HUES48 (cell line): ENCODE measurements at regions not wholly inside any gene's neighbourhood (a gene's known extent, or its start where the extent isn't known, plus 50 kb on each side); places are given as distances from the start of the nearest gene placed in this dataset.
"Not testable (repeated sequence)": the region's sequence is repeated elsewhere in the genome, so short reads cannot be mapped to it uniquely, and the experiment has no call there.

Source experiments
- H3K27ac ChIP-seq: one replicate; pipeline ENCODE4 v1.7.0; 2013; ENCODE audit warnings: low read depth, low read length, inconsistent platforms
- H3K27me3 ChIP-seq: 2 replicates; pipeline ENCODE4 v1.6.1; 2013; ENCODE audit warnings: mild to moderate bottlenecking, low read length; ENCODE audit not compliant: control insufficient read depth, insufficient read depth
- H3K36me3 ChIP-seq: 2 replicates; pipeline ENCODE4 v1.6.1; 2013; ENCODE audit warnings: low read length; ENCODE audit not compliant: control insufficient read depth, insufficient read depth
- H3K4me1 ChIP-seq: 2 replicates; pipeline ENCODE4 v1.6.1; 2013; ENCODE audit warnings: mild to moderate bottlenecking, low read length; ENCODE audit not compliant: control insufficient read depth, insufficient read depth
- H3K4me3 ChIP-seq: 2 replicates; pipeline ENCODE4 v1.5.1; 2013; ENCODE audit warnings: mild to moderate bottlenecking, low read depth, low read length
- H3K9ac ChIP-seq: 2 replicates; pipeline ENCODE4 v1.6.1; 2013; ENCODE audit warnings: mild to moderate bottlenecking, low read depth, low read length, moderate library complexity
- H3K9me3 ChIP-seq: 2 replicates; pipeline ENCODE4 v1.6.1; 2013; ENCODE audit warnings: low read length; ENCODE audit not compliant: control insufficient read depth, insufficient read depth

- no peak overlapping the region for H3K4me3 ChIP-seq
- H3K27ac ChIP-seq: no peak overlapping the region
- no peaks in the 10 kb centered on the region for H3K9me3 ChIP-seq
- no peaks in the 10 kb centered on the region for H3K36me3 ChIP-seq
- H3K4me1 ChIP-seq: no peaks in the 10 kb centered on the region
- no peaks in the 10 kb centered on the region for H3K27me3 ChIP-seq
- no peak overlapping the region for H3K9ac ChIP-seq
These were observed 58.0 kb upstream of the FBXO11 start for GRCh38 chr2:47964277-47964676.

GRCh38 chr2:47964722-47965434, 58.6 kb upstream of the FBXO11 start:
- Histone ChIP-seq H3K9ac (no peak overlapping the region), H3K9me3 (no peaks in the 10 kb centered on the region), H3K27ac (no peak overlapping the region), H3K4me1 (no peaks in the 10 kb centered on the region), H3K36me3 (no peaks in the 10 kb centered on the region), H3K4me3 (no peak overlapping the region), H3K27me3 (no peaks in the 10 kb centered on the region)

GRCh38 chr2:47976728-47977127, 70.4 kb upstream of the FBXO11 start:
- not testable (repeated sequence) for H3K9ac ChIP-seq, H3K27ac ChIP-seq, H3K4me3 ChIP-seq, H3K9me3 ChIP-seq, H3K27me3 ChIP-seq, H3K4me1 ChIP-seq, H3K36me3 ChIP-seq

GRCh38 chr2:47984041-47984440, 77.7 kb upstream of the FBXO11 start:
- Histone ChIP-seq H3K36me3 (no peaks in the 10 kb centered on the region), H3K9me3 (no peaks in the 10 kb centered on the region), H3K9ac (no peak overlapping the region), H3K4me3 (no peak overlapping the region), H3K27me3 (no peaks in the 10 kb centered on the region), H3K4me1 (no peaks in the 10 kb centered on the region), H3K27ac (no peak overlapping the region)

GRCh38 chr2:47990503-47990902, 84.2 kb upstream of the FBXO11 start:
- H3K4me3 ChIP-seq: no peak overlapping the region
- no peaks in the 10 kb centered on the region for H3K27me3 ChIP-seq
- no peaks in the 10 kb centered on the region for H3K4me1 ChIP-seq
- H3K36me3 ChIP-seq: no peaks in the 10 kb centered on the region
- H3K9me3 ChIP-seq: no peaks in the 10 kb centered on the region
- H3K27ac ChIP-seq: no peak overlapping the region
- no peak overlapping the region for H3K9ac ChIP-seq

- H3K9ac ChIP-seq: no peak overlapping the region
- H3K27ac ChIP-seq: no peak overlapping the region
- H3K27me3 ChIP-seq: no peaks in the 10 kb centered on the region
These were observed 86.4 kb upstream of the FBXO11 start for GRCh38 chr2:47992671-47993070.

GRCh38 chr2:47996808-47997207, 90.5 kb upstream of the FBXO11 start:
- Histone ChIP-seq H3K4me3 (no peak overlapping the region), H3K9ac (no peak overlapping the region), H3K4me1 (no peaks in the 10 kb centered on the region), H3K27me3 (no peaks in the 10 kb centered on the region), H3K27ac (no peak overlapping the region), H3K36me3 (no peaks in the 10 kb centered on the region), H3K9me3 (no peaks in the 10 kb centered on the region)

More at GRCh38 chr2:47992671-47993070, 86.4 kb upstream of the FBXO11 start:
- no peak overlapping the region for H3K4me3 ChIP-seq
- H3K9me3 ChIP-seq: no peaks in the 10 kb centered on the region
- H3K4me1 ChIP-seq: no peaks in the 10 kb centered on the region
- no peaks in the 10 kb centered on the region for H3K36me3 ChIP-seq

- Histone ChIP-seq H3K9me3 (no peaks in the 10 kb centered on the region), H3K36me3 (no peaks in the 10 kb centered on the region), H3K9ac (no peak overlapping the region), H3K4me1 (no peaks in the 10 kb centered on the region), H3K27me3 (no peaks in the 10 kb centered on the region), H3K27ac (no peak overlapping the region), H3K4me3 (no peak overlapping the region)
These were observed 93.2 kb upstream of the FBXO11 start for GRCh38 chr2:47999512-47999911.

- Histone ChIP-seq H3K36me3 (no peaks in the 10 kb centered on the region), H3K4me3 (no peak overlapping the region), H3K27ac (no peak overlapping the region), H3K9me3 (no peaks in the 10 kb centered on the region), H3K9ac (no peak overlapping the region), H3K27me3 (no peaks in the 10 kb centered on the region), H3K4me1 (no peaks in the 10 kb centered on the region)
These were observed 95.2 kb upstream of the FBXO11 start for GRCh38 chr2:48001498-48001897.

GRCh38 chr2:48006094-48006493, 99.8 kb upstream of the FBXO11 start:
- no peaks in the 10 kb centered on the region for H3K4me1 ChIP-seq
- no peaks in the 10 kb centered on the region for H3K36me3 ChIP-seq
- H3K27me3 ChIP-seq: no peaks in the 10 kb centered on the region
- no peak overlapping the region for H3K27ac ChIP-seq
- H3K9ac ChIP-seq: no peak overlapping the region
- no peaks in the 10 kb centered on the region for H3K9me3 ChIP-seq
- no peak overlapping the region for H3K4me3 ChIP-seq

GRCh38 chr2:48007699-48008268, 101.5 kb upstream of the FBXO11 start:
- Histone ChIP-seq H3K27me3 (no peaks in the 10 kb centered on the region), H3K4me3 (no peak overlapping the region), H3K4me1 (no peaks in the 10 kb centered on the region), H3K27ac (no peak overlapping the region), H3K9me3 (no peaks in the 10 kb centered on the region), H3K9ac (no peak overlapping the region), H3K36me3 (no peaks in the 10 kb centered on the region)
